Body of pancreas (tissue), 4 donors: ENCODE measurements at regions not wholly inside any gene's neighbourhood (a gene's known extent, or its start where the extent isn't known, plus 50 kb on each side); places are given as distances from the start of the nearest gene placed in this dataset.

Experiments
- CTCF ChIP-seq, 7 experiments: fragments of 450-650 bp in 4 of 7; fragments of 200-600 bp in 3 of 7; sonication (generic) in 3 of 7; IDR thresholded peaks; one replicate each; pipeline ENCODE4 v1.5.1; 2016 to 2019; ENCODE audit warnings: antibody characterized with exemption in 7 of 7
- POLR2A ChIP-seq, 3 donors: fragments of 450-650 bp; IDR thresholded peaks; one replicate each; pipeline ENCODE4 v1.6.1; 2016; ENCODE audit warnings: antibody characterized with exemption in 3 of 3, mild to moderate bottlenecking in 2 of 3

GRCh38 chr2:19299032-19299431, 59.4 kb downstream of the OSR1 start:
- TF ChIP-seq CTCF (IDR thresholded peaks at IDR 0.05) (no peak), POLR2A (IDR thresholded peaks at IDR 0.05) (no peak)
